K562 (cell line): ENCODE measurements at regions not wholly inside any gene's neighbourhood (a gene's known extent, or its start where the extent isn't known, plus 50 kb on each side); places are given as distances from the start of the nearest gene placed in this dataset.

Experiments
- ATAC-seq: fragments of 200-7000 bp; cut with Tn5 transposase; 3 replicates; pipeline ENCODE4 v1.9.1; 2020; ENCODE audit warnings: moderate library complexity
- BruUV-seq: library from RNA; stranded (reverse); fragments of 400-500 nt; replicated peaks from 2 replicates; lab custom pipeline; 2021; lab: Mats Ljungman, UMichigan
- CTCF ChIA-PET: fragments of 300-600 bp; formaldehyde crosslinking; extraction: SDS; loops from one replicate; lab custom pipeline; 2021; ENCODE audit warnings: low intra/inter-chr PET ratio; lab: Yijun Ruan, JAX
- POLR2A ChIA-PET: fragments of 300-600, 350-650 bp; sonication (Branson Sonifier 250); formaldehyde crosslinking; extraction: SDS; loops from one replicate; lab custom pipeline; 2021; ENCODE audit warnings: antibody characterized with exemption, inconsistent platforms; lab: Yijun Ruan, JAX
- DNase-seq, 4 experiments: peaks; one replicate each; pipeline versions ENCODE4 v3.0.0 to v3.0.0-alpha.2; 2011 to 2018; ENCODE audit warnings: low spot score in 3 of 4, mixed read lengths in 3 of 4; ENCODE audit errors: extremely low read depth in 1 of 4
- FAIRE-seq: peaks from 2 replicates; lab custom pipeline; 2011; peaks lifted over from hg19 to GRCh38; lab: Jason Lieb, UNC
- H2AFZ ChIP-seq: 2 replicates; pipeline ENCODE4 v1.6.0; 2011; ENCODE audit warnings: low read depth, low read length, control low read depth, inconsistent platforms
- H3K27ac ChIP-seq: fragments of 200-600 bp; 3 replicates; pipeline ENCODE4 v1.8.0; 2011; ENCODE audit warnings: low read depth, mild to moderate bottlenecking, control low read depth, inconsistent platforms, low read length, moderate library complexity, mixed read lengths; ENCODE audit errors: extremely low read depth
- H3K27me3 ChIP-seq, 2 experiments: fragments of 300-600 bp in 1 of 2; 2 replicates in 1 of 2; 3 replicates in 1 of 2; pipeline versions ENCODE4 v1.6.0 to v1.8.0; 2011; ENCODE audit warnings: inconsistent platforms in 2 of 2, low read length in 2 of 2, mild to moderate bottlenecking in 1 of 2, mixed read lengths in 1 of 2, moderate library complexity in 1 of 2; ENCODE audit not compliant: control insufficient read depth in 2 of 2, insufficient read depth in 2 of 2
- H3K36me3 ChIP-seq: fragments of 300-600 bp; 3 replicates; pipeline ENCODE4 v1.8.0; 2011; ENCODE audit warnings: mild to moderate bottlenecking, low read length, inconsistent platforms; ENCODE audit not compliant: control insufficient read depth, insufficient read depth
- H3K4me1 ChIP-seq, 2 experiments: fragments of 200-600 bp in 1 of 2; replicated peaks in 1 of 2; 2 replicates in 1 of 2; 3 replicates in 1 of 2; pipeline versions ENCODE4 v1.5.1 to v1.8.0; 2011; ENCODE audit warnings: inconsistent platforms in 2 of 2, low read length in 2 of 2, mild to moderate bottlenecking in 1 of 2, mixed read lengths in 1 of 2, moderate library complexity in 1 of 2; ENCODE audit not compliant: control insufficient read depth in 2 of 2, insufficient read depth in 2 of 2
- H3K4me2 ChIP-seq: 2 replicates; pipeline ENCODE4 v1.6.1; 2011; ENCODE audit warnings: low read length, control low read depth, inconsistent platforms, mixed read lengths; ENCODE audit not compliant: insufficient read depth
- H3K4me3 ChIP-seq: fragments of 200-600 bp; sonication (generic), shearing (Covaris generic); 2 replicates; pipeline ENCODE4 v1.5.1; 2016; ENCODE audit warnings: control low read depth, inconsistent platforms
- H3K79me2 ChIP-seq: fragments of 200-600 bp; 3 replicates; pipeline ENCODE4 v1.8.0; 2011; ENCODE audit warnings: low read length, inconsistent platforms; ENCODE audit not compliant: control insufficient read depth, insufficient read depth
- H3K9ac ChIP-seq, 2 experiments: 2 replicates each; pipeline versions ENCODE4 v1.6.0 to v1.6.1; 2011; ENCODE audit warnings: low read depth in 2 of 2, low read length in 2 of 2, control low read depth in 1 of 2, inconsistent platforms in 1 of 2, mild to moderate bottlenecking in 1 of 2, mixed read lengths in 1 of 2; ENCODE audit not compliant: insufficient read depth in 1 of 2
- H3K9me1 ChIP-seq: one replicate; pipeline ENCODE4 v1.6.0; 2011; ENCODE audit warnings: inconsistent platforms, mild to moderate bottlenecking, low read length, moderate library complexity; ENCODE audit not compliant: control insufficient read depth, insufficient read depth
- H3K9me3 ChIP-seq: replicated peaks from 2 replicates; pipeline ENCODE4 v1.5.1; 2011; ENCODE audit warnings: low read depth, low read length, inconsistent platforms; ENCODE audit not compliant: control insufficient read depth, insufficient read depth
- H4K20me1 ChIP-seq: replicated peaks from 2 replicates; pipeline ENCODE4 v1.6.1; 2011; ENCODE audit warnings: low read length, inconsistent platforms, mixed read lengths; ENCODE audit not compliant: control insufficient read depth, insufficient read depth
- EZH2 ChIP-seq: IDR thresholded peaks from 2 replicates; pipeline ENCODE4 v1.6.1; 2012; ENCODE audit warnings: low read depth, mild to moderate bottlenecking, inconsistent platforms, low read length, borderline replicate concordance
- HDGF ChIP-seq: fragments of 450-650 bp; IDR thresholded peaks from 2 replicates; pipeline ENCODE4 v1.6.1; 2016
- POLR2G ChIP-seq: fragments of 200-400 bp; formaldehyde crosslinking; IDR thresholded peaks from 2 replicates; pipeline ENCODE4 v1.6.1; 2017; ENCODE audit warnings: low read depth, mild to moderate bottlenecking, antibody characterized with exemption, low read length, moderate library complexity
- SNRNP70 ChIP-seq: fragments of 200-400 bp; formaldehyde crosslinking; optimal IDR thresholded peaks from 2 replicates; pipeline ENCODE3; 2017; ENCODE audit warnings: low read depth, low read length
- ZNF445 ChIP-seq: fragments of 250-450 bp; sonication (Bioruptor Pico); IDR thresholded peaks from 2 replicates; pipeline ENCODE4 v1.4.0; 2020; ENCODE audit warnings: low read depth, mild to moderate bottlenecking, moderate library complexity
- ZNF551 ChIP-seq: fragments of 250-450 bp; sonication (Bioruptor Pico); IDR thresholded peaks from 2 replicates; pipeline ENCODE4 v1.5.0; 2021; ENCODE audit warnings: mild to moderate bottlenecking, moderate library complexity
- ZNF699 ChIP-seq: fragments of 250-450 bp; sonication (Bioruptor Pico); IDR thresholded peaks from 2 replicates; pipeline ENCODE4 v1.8.0; 2021; ENCODE audit warnings: mild to moderate bottlenecking, moderate library complexity; ENCODE audit not compliant: insufficient replicate concordance
- whole genome bisulfite sequencing: fragments of 100-300 bp; shearing (Covaris generic); methylation state at CpG from one replicate; pipeline ENCODE4 v1.1.6; 2016; ENCODE audit warnings: low coverage, mixed read lengths; ENCODE audit not compliant: insufficient coverage; ENCODE audit errors: missing lambda C conversion rate; 5-methylcytosine and 5-hydroxymethylcytosine counted together
- in situ Hi-C: fragments of 300-500 bp; cut with MboI; formaldehyde crosslinking; loops from 4 replicates; pipeline ENCODE4 v1.15.0; 2018; ENCODE audit warnings: inconsistent platforms, mixed read lengths
- intact Hi-C: fragments of 100-400 bp; cut with micrococcal nuclease; formaldehyde crosslinking; loops from 2 replicates; pipeline ENCODE4 v1.14.2; 2022
- TF ChIP-seq, protein P1 (sequence below): fragments of 450-650 bp; IDR thresholded peaks from 2 replicates; pipeline ENCODE4 v1.7.1; 2018; ENCODE audit warnings: mild to moderate bottlenecking, low read depth; ENCODE audit not compliant: partially characterized antibody
- TF ChIP-seq, protein P2 (sequence below): fragments of 450-650 bp; formaldehyde crosslinking; IDR thresholded peaks from 2 replicates; pipeline ENCODE4 v1.4.0; 2022; ENCODE audit warnings: missing genetic modification characterization
- TF ChIP-seq, protein P3 (sequence below), 2 experiments: fragments of 450-650 bp in 1 of 2; IDR thresholded peaks; 2 replicates each; pipeline ENCODE4 v1.6.1; 2011 to 2017; ENCODE audit warnings: low read depth in 2 of 2, antibody characterized with exemption in 1 of 2, borderline replicate concordance in 1 of 2, low read length in 1 of 2, mild to moderate bottlenecking in 1 of 2, mixed read lengths in 1 of 2; ENCODE audit not compliant: control insufficient read depth in 1 of 2

DNA sequence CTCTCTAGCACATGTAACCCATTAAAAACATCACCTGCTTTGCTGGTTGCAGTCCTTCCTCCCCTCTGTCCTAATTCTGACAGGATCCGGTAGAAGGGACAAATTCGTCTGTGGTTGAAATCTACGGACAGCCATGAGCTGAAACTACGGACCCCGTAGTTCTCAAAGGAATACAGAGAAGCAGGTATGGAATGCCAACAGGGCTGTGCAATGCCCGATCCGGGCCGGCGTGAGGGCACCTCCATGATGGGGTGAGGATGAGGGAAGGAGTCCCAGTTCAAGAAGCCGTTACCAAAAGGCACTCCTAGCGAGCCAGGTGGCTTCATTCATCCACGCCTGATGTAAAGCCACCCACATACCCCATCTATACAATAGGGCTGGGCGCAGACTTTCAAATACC, 160.0 kb upstream of the NSMCE3 start:
- ChIA-PET POLR2A (interaction anchor here (0.7 kb wide), 1 partner anchor 9 kb away, joined by 4 read pairs; no protein-coding TSS in a partner anchor), CTCF (no interaction called here)
- no peaks in the 10 kb centered on the region for H3K79me2 ChIP-seq
- in situ Hi-C loops, result no loop called here
- no peaks in the 10 kb centered on the region for H3K36me3 ChIP-seq
- H3K4me1 ChIP-seq, result no peaks in the 10 kb centered on the region
- H4K20me1 ChIP-seq, result no peaks in the 10 kb centered on the region
- no peaks in the 10 kb centered on the region; a peak in 3 of 5 replicates for H3K27me3 ChIP-seq
- no peak overlapping the region for H2AFZ ChIP-seq
- H3K27ac ChIP-seq, result no peak overlapping the region
- H3K4me3 ChIP-seq, result no peak overlapping the region
- WGBS, result 0% methylated on average over 13 of the region's 13 CpGs
- TF ChIP-seq ZNF699 (CRISPR knock-in tag) (no peak), HDGF (no peak), POLR2G (no peak), ZNF445 (CRISPR knock-in tag) (no peak), EZH2 (no peak), ZNF551 (CRISPR knock-in tag) (no peak), SNRNP70 (no peak)
- TF ChIP-seq, protein P1, sequence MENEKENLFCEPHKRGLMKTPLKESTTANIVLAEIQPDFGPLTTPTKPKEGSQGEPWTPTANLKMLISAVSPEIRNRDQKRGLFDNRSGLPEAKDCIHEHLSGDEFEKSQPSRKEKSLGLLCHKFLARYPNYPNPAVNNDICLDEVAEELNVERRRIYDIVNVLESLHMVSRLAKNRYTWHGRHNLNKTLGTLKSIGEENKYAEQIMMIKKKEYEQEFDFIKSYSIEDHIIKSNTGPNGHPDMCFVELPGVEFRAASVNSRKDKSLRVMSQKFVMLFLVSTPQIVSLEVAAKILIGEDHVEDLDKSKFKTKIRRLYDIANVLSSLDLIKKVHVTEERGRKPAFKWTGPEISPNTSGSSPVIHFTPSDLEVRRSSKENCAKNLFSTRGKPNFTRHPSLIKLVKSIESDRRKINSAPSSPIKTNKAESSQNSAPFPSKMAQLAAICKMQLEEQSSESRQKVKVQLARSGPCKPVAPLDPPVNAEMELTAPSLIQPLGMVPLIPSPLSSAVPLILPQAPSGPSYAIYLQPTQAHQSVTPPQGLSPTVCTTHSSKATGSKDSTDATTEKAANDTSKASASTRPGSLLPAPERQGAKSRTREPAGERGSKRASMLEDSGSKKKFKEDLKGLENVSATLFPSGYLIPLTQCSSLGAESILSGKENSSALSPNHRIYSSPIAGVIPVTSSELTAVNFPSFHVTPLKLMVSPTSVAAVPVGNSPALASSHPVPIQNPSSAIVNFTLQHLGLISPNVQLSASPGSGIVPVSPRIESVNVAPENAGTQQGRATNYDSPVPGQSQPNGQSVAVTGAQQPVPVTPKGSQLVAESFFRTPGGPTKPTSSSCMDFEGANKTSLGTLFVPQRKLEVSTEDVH, result no peak
- TF ChIP-seq, protein P2, sequence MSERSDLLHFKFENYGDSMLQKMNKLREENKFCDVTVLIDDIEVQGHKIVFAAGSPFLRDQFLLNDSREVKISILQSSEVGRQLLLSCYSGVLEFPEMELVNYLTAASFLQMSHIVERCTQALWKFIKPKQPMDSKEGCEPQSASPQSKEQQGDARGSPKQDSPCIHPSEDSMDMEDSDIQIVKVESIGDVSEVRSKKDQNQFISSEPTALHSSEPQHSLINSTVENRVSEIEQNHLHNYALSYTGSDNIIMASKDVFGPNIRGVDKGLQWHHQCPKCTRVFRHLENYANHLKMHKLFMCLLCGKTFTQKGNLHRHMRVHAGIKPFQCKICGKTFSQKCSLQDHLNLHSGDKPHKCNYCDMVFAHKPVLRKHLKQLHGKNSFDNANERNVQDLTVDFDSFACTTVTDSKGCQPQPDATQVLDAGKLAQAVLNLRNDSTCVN, result no peak
- TF ChIP-seq, protein P3, sequence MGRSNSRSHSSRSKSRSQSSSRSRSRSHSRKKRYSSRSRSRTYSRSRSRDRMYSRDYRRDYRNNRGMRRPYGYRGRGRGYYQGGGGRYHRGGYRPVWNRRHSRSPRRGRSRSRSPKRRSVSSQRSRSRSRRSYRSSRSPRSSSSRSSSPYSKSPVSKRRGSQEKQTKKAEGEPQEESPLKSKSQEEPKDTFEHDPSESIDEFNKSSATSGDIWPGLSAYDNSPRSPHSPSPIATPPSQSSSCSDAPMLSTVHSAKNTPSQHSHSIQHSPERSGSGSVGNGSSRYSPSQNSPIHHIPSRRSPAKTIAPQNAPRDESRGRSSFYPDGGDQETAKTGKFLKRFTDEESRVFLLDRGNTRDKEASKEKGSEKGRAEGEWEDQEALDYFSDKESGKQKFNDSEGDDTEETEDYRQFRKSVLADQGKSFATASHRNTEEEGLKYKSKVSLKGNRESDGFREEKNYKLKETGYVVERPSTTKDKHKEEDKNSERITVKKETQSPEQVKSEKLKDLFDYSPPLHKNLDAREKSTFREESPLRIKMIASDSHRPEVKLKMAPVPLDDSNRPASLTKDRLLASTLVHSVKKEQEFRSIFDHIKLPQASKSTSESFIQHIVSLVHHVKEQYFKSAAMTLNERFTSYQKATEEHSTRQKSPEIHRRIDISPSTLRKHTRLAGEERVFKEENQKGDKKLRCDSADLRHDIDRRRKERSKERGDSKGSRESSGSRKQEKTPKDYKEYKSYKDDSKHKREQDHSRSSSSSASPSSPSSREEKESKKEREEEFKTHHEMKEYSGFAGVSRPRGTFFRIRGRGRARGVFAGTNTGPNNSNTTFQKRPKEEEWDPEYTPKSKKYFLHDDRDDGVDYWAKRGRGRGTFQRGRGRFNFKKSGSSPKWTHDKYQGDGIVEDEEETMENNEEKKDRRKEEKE (IDR thresholded peaks at IDR 0.05; ENCODE audit: borderline replicate concordance in 1 of 2, control insufficient read depth in 1 of 2, low read depth in 2 of 2, low read length in 1 of 2), result no peak
- ATAC-seq, result no peak
- H3K9ac ChIP-seq, result no peak overlapping the region
- DNase-seq, result no peak
- H3K9me3 ChIP-seq, result no peaks in the 10 kb centered on the region
- no peak overlapping the region for H3K4me2 ChIP-seq
- no peaks in the 10 kb centered on the region for H3K9me1 ChIP-seq
- BruUV-seq, result no TSS peak
- FAIRE-seq, result no peak
- intact Hi-C loops, result no loop called here
